Pancreas (tissue), 10 donors: ENCODE measurements at regions not wholly inside any gene's neighbourhood (a gene's known extent, or its start where the extent isn't known, plus 50 kb on each side); places are given as distances from the start of the nearest gene placed in this dataset.

Experiments
- ATAC-seq, 4 donors: fragments of 200-7000 bp; cut with Tn5 transposase; one replicate each; pipeline versions ENCODE4 v1.8.0 to v1.9.1; 2020; ENCODE audit warnings: mild to moderate bottlenecking in 4 of 4, moderate library complexity in 4 of 4
- DNase-seq, 6 donors: peaks; one replicate each; pipeline ENCODE4 v3.0.0-alpha.2; 2020
- FAIRE-seq: peaks from 2 replicates; lab custom pipeline; 2012; peaks lifted over from hg19 to GRCh38; lab: Jason Lieb, UNC
- H3K27ac ChIP-seq, 4 donors: fragments of 200-600 bp; sonication (generic); 1 replicate in 3 of 4; 2 replicates in 1 of 4; pipeline versions ENCODE4 v1.5.0 to v1.8.0; 2020
- H3K27me3 ChIP-seq, 4 donors: fragments of 200-600 bp; one replicate each; pipeline ENCODE4 v1.8.0; 2021
- H3K36me3 ChIP-seq, 3 donors: fragments of 200-600 bp; sonication (generic) in 1 of 3; one replicate each; pipeline versions ENCODE4 v1.5.0 to v1.8.0; 2020 to 2021
- H3K4me1 ChIP-seq, 3 donors: fragments of 200-600 bp; one replicate each; pipeline ENCODE4 v1.8.0; 2021
- H3K4me3 ChIP-seq, 4 donors: fragments of 200-600 bp; sonication (generic) in 2 of 4; one replicate each; pipeline versions ENCODE4 v1.5.0 to v1.8.0; 2020 to 2021
- H3K9me3 ChIP-seq, 4 donors: fragments of 200-600 bp; one replicate each; pipeline ENCODE4 v1.8.0; 2021
- WGBS, 2 donors: extraction: QIAGEN DNeasy Blood & Tissue Kit; methylation state at CpG; one replicate each; pipeline ENCODE4 v1.1.7; 2013; 5-methylcytosine and 5-hydroxymethylcytosine counted together
- intact Hi-C, 3 donors: fragments of 100-400 bp; cut with DNase I; formaldehyde crosslinking; loops; one replicate each; pipeline versions ENCODE4 v1.11.1 to v1.14.2; 2022
- TF ChIP-seq, protein P1 (sequence below), 4 donors: fragments of 200-600 bp; sonication (generic) in 3 of 4; IDR thresholded peaks; one replicate each; pipeline versions ENCODE4 v1.5.0 to v1.8.0; 2021; ENCODE audit warnings: antibody characterized with exemption in 4 of 4
- donor health status: healthy with polysubstance abuse.
- donor health status: DM: no; HTN: no; CAD: no; lungs with moderate emphysema.
- donor health status: DM: no; HTN: no; CAD: no.
- donor health status: control.
- donor health status: control.
- donor health status: Bipolar disorder and iron deficiency.
- donor health status: DM: yes; HTN: yes; CAD: no.
- donor health status: DM: no; HTN: no; CAD: no.
- donor health status: DM: no; HTN: no; CAD: no.
- donor health status: DM: yes; HTN: yes; CAD: no.

DNA sequence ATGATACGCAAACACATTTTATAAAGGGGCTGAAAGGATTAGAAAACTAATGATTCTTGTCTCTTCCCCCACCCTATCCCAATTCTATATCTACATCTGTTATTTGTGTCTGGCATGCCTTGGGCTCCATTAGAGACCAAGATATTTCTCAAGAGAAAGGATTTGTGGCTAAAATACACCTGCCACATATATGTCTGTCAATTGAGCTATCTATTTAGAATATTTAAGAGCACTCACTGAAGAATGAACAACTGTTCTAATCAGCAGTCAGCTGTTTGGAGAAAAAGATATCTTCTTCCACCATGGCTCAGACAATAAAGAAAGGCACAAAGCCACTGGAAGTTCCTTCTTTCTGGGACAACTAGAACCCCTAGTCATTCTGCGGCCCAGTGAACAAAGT is 61.7 kb upstream of the LRRN1 start:
- no peaks in the 10 kb centered on the region for H3K4me1 ChIP-seq
- H3K27me3 ChIP-seq = no peaks in the 10 kb centered on the region
- DNase-seq (no peak), ATAC-seq (no peak), FAIRE-seq (no peak)
- TF ChIP-seq, protein P1, sequence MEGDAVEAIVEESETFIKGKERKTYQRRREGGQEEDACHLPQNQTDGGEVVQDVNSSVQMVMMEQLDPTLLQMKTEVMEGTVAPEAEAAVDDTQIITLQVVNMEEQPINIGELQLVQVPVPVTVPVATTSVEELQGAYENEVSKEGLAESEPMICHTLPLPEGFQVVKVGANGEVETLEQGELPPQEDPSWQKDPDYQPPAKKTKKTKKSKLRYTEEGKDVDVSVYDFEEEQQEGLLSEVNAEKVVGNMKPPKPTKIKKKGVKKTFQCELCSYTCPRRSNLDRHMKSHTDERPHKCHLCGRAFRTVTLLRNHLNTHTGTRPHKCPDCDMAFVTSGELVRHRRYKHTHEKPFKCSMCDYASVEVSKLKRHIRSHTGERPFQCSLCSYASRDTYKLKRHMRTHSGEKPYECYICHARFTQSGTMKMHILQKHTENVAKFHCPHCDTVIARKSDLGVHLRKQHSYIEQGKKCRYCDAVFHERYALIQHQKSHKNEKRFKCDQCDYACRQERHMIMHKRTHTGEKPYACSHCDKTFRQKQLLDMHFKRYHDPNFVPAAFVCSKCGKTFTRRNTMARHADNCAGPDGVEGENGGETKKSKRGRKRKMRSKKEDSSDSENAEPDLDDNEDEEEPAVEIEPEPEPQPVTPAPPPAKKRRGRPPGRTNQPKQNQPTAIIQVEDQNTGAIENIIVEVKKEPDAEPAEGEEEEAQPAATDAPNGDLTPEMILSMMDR (IDR thresholded peaks at IDR 0.05) = no peak
- no peak overlapping the region for H3K4me3 ChIP-seq
- H3K9me3 ChIP-seq = no peaks in the 10 kb centered on the region
- WGBS, 2 donors = 90 to 93% methylated on average over 2 of the region's 2 CpGs
- H3K36me3 ChIP-seq = no peaks in the 10 kb centered on the region
- intact Hi-C loops = no loop called here
- H3K27ac ChIP-seq = no peak overlapping the region

DNA sequence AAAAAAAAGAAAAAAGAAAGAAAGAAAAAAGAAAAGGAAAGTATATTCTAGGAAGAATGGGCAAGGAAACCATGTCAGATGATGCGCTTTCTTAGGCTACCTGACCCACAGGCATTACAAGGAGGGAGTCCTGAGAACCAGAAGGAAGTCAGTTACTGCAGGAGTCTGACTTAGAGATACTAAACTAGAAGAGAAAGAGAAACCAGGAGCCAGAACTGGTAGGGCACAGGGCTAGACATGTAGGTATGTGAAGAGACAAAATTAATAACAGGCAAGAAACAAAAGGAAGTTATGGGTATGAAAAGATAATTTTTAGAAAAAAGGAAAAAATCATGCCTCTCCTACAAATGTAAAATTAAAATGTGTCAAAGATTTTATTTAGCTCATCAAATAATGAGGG is 63.3 kb upstream of the LRRN1 start:
- ATAC-seq (no peak), FAIRE-seq (no peak), DNase-seq (no peak)
- Histone ChIP-seq H3K4me1 (no peaks in the 10 kb centered on the region), H3K27ac (no peak overlapping the region), H3K9me3 (no peaks in the 10 kb centered on the region), H3K4me3 (no peak overlapping the region), H3K27me3 (no peaks in the 10 kb centered on the region), H3K36me3 (no peaks in the 10 kb centered on the region)
- TF ChIP-seq, protein P1 (IDR thresholded peaks at IDR 0.05) = no peak
- 97 to 100% methylated on average over 1 of the region's 1 CpG for WGBS, 2 donors
- intact Hi-C loops = no loop called here

DNA sequence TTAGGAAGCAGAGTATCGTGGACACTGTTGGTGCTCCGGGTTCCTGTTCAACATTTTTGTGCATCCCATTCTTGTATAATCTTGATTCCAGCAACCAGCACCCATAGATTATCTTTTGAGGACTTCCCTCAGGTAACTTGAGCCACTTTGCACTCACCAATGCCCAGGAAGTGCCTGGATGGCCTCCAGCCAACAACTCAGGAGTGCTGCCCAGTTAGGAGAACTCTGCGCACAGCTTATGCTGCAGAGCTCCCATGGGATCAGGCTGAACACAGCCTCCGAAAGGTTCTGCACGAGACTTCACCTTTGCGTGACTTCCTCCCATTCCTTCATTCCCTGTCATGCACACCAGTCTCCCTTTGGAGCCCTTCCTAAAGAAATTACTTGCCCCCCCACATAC is 64.3 kb upstream of the LRRN1 start:
- 89 to 95% methylated on average over 6 of the region's 6 CpGs for WGBS, 2 donors
- TF ChIP-seq, protein P1 (IDR thresholded peaks at IDR 0.05) = no peak
- ATAC-seq (no peak), FAIRE-seq (no peak), DNase-seq (no peak)
- intact Hi-C loops = no loop called here
- no peaks in the 10 kb centered on the region for H3K9me3 ChIP-seq
- H3K4me3 ChIP-seq = no peak overlapping the region
- H3K27ac ChIP-seq = no peak overlapping the region
- H3K4me1 ChIP-seq = no peaks in the 10 kb centered on the region
- H3K27me3 ChIP-seq = no peaks in the 10 kb centered on the region
- H3K36me3 ChIP-seq = no peaks in the 10 kb centered on the region

DNA sequence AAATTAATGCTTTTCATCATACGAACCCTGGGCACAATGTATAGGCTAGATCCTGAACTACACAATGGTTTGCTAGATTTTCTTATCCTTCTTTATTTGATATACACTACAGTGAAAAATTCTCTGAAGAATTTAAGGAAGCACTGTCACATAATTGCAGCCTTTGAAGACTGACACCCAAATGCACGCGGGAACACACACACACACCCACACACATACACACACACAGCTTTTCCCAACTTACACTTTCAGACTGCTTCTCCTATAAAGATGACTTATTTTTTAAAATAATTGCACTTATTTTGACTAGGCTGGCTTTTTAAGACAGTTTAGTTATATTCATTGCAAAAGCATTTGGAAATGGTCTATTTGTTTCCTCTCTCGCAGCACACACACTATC is 70.0 kb upstream of the LRRN1 start:
- intact Hi-C loops = no loop called here
- WGBS, 2 donors = 72 to 88% methylated on average over 4 of the region's 4 CpGs
- H3K36me3 ChIP-seq = no peaks in the 10 kb centered on the region
- H3K4me3 ChIP-seq = no peak overlapping the region
- TF ChIP-seq, protein P1 (IDR thresholded peaks at IDR 0.05) = no peak
- H3K27me3 ChIP-seq = no peaks in the 10 kb centered on the region
- DNase-seq (no peak), FAIRE-seq (no peak), ATAC-seq (no peak)
- no peaks in the 10 kb centered on the region for H3K9me3 ChIP-seq
- H3K27ac ChIP-seq = no peak overlapping the region
- H3K4me1 ChIP-seq = no peaks in the 10 kb centered on the region

DNA sequence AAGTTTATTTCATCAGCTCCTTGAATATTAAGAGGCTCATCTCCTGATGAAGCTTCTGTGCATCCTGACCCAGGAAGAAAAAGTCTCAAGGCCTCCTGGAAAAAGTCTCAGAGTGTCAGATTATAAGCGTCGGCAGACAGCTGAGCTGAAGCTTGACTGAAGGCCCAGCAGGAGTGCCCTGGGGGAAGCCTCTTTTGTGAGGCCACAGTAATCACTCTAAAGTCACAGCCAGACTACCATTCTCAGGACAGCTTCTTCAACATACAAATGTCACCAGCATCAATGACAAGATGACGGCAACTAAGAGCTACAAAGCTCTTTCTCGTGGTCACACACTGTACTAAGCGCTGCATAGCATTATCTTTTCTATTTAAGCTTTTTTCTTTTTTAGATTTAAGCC is 72.7 kb upstream of the LRRN1 start:
- no peaks in the 10 kb centered on the region for H3K4me1 ChIP-seq
- no peak for DNase-seq
- TF ChIP-seq, protein P1 (IDR thresholded peaks at IDR 0.05) = no peak
- intact Hi-C loops = no loop called here
- WGBS, 2 donors = 70 to 75% methylated on average over 5 of the region's 5 CpGs
- H3K4me3 ChIP-seq = no peak overlapping the region
- FAIRE-seq = no peak
- H3K27me3 ChIP-seq = no peaks in the 10 kb centered on the region
- no peak overlapping the region for H3K27ac ChIP-seq
- H3K36me3 ChIP-seq = no peaks in the 10 kb centered on the region
- no peaks in the 10 kb centered on the region for H3K9me3 ChIP-seq
- ATAC-seq = no peak
